ENCODE measurements at regions not wholly inside any gene's neighbourhood (a gene's known extent, or its start where the extent isn't known, plus 50 kb on each side); places are given as distances from the start of the nearest gene placed in this dataset.

DNA sequence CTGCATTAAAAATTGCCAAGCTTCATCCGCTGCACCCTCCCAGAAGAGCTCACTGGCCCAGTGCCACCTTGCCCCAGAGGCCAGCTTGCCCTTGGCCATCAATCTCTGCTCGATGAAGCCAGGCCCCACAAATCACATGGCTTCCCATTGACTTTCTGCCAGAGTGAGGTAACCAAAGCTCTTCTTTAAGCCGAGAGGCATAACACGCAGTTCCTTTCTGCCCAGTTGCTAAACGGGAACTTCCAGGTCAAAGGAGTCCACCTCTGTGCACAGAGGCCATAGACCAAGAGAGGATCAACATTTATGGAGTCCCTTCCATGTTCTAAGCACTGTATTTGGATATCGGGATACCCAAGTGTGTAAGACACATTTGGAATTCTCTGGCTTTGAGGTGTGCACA is 208.8 kb downstream of the KIF4B start:
- no peak for DNase-seq

DNA sequence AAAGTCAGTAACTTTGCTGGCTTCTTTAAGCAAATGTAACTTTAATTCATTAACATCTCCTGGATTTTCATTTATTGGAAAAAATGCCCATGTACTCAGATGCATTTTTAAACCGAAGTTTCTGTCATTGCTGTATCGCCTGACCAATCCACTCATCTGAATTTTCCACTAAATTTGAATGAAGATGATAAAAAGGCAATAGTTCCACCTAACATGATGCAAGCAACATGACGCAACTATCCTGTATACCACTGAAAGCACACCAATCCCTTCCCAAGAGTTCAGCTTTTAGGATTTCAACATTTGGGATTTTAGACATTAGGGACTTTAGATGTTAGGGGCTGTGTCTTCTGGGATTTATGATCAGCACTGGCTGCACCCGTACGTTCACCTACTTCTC is 215.6 kb downstream of the KIF4B start:
- DNase-seq, result no peak

DNA sequence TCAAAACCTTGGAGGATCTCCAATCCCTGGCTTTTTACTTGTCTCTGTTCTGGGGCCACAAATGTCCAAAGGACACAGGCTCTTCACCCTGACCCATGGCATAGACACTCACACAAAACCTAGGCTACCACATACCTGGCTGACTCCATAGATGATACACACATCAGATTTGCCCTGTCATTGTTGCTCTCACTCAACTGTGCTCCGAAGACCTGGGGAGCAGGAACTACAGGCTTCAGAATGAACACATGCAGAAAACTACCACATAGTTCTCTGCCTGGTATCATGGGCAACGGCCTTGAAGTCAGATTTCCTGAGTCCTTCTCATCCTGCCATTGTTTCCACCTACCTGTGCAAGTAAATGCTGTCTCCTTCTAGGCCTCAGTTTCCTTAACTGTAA is 226.2 kb downstream of the KIF4B start:
- no peak for DNase-seq

DNA sequence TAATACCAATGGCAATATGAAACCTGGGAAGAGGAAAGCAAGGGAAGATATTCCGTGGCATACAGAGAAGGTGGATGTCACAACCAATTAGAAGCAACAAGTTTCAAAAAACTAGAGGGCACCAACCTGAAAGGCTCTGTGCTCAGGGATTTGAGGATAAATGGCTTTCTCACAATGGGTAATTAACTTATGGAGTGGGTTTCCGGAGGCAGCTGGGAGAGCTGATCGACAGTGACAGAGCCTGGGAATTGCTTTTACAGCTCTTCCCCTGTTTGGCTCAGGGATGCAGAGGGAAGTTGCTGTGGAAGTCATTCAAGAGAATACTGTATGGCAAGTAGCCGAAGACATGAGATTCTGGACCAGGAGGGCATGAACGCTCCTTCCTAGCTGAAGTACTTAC is 237.0 kb downstream of the KIF4B start:
- DNase-seq, result no peak

DNA sequence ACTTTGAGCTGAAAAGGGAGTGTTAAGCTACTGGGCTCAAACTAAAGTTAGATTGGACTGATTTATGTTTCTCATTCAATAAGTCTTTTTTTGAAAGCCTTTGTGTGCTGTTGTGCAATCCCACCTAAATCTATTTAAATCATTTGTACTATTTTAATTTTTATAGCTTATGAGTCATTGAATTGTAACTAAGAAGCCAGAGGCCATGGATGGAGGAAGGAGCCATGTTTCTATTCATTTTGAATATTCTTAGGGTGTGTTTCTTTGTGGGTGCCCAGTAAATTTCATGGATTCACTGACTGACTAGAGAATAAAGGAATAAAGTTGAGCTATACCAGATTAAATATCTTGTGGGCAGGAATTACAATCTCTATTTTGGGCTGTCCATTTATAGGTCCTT is 238.5 kb downstream of the KIF4B start:
- DNase-seq, result no peak

DNA sequence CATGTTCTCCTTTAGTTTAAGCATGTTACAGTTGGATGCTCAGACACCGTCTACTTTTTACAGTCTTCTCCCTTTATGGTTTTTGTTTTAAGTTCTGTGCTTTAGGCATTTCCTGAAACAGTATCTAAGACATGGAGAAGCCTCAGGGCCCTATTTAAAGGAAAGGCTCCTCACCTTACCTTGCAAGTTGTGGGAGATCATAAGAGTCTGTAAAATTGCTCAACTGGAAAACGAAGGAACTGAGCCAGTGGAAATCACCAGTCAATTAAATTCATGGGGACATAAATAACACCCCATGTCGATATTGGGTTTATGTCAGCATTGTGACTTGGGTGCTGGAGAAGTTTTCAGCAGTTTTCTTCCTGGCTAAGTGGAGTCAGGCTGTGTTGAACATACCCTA is 239.2 kb downstream of the KIF4B start:
- DNase-seq, result no peak

DNA sequence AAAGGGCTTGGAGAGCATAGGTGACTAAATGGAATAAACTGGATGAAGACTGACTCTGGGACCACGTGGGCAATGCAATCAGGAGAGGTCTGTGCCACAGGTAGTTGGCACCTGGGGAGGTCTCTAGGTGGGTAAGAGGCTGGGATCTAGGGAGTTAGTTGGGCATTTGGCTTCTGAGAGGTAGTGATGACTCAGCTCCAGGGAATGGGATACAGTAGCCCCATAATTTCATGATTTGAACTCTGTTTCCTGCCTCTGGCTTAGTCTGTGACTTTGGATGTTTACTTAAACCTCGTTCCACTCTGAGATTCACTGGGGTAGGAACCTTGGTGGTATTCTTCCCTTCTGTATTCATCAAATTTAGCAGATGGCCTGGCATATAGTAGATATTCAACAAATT is 240.8 kb downstream of the KIF4B start:
- no peak for DNase-seq

DNA sequence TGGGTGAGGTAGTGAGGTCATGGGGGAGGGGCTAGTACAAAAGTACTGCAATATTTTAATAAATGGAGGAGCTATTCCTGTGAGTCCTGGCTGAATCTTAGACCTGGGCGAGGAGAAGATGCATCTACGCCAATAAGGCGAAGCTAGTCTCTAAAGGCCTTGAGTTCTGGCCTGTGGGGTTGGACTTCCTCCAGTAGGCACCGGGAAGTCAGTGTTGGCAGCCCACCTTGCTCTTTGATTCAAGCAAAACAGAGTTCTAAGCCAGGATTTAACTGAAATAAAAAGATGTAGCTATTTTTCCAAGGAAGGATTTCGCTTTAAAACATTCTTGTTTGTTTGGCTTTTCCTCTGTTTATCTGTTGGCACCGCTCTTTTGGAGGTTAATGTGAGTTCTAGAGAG is 244.6 kb downstream of the KIF4B start:
- no peak for DNase-seq

DNA sequence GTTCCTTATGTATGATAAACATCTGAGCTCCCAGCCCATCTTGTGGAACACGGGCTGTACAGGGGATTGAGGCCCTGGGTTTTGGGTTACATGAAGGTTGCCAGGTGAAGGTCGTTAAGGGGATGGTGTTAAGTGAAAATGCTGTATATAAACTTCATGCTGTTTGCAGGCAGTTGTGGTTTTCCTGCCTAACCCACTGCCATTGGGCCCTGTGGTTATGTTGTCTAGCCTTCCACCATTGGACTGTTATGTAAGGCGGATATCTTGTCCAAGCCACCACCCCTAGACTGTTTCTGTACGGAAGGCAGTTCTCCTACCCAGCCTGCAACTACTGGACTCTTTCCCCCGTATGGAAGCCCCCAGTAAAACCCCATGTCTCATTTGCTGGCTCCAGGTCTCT is 246.1 kb downstream of the KIF4B start:
- DNase-seq, result no peak

DNA sequence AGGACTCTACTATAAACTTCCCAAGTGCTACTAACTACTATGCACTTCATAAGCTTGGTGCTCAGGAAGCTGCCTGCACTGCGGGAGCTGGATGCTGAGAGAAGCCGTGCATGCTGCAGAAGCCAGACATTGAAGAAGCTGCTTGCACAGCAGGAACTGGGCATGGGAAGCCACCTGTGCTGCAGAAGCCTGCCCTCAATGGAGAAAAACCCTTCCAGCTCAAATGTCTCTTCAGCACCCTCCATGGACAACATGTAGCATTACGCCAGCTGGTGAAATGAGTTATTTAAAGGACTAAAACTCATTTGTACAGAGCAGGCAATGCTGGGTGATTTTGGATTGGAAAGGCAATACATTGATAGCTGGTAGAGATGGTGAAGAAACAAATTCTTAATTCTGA is 247.2 kb downstream of the KIF4B start:
- DNase-seq, result no peak

DNA sequence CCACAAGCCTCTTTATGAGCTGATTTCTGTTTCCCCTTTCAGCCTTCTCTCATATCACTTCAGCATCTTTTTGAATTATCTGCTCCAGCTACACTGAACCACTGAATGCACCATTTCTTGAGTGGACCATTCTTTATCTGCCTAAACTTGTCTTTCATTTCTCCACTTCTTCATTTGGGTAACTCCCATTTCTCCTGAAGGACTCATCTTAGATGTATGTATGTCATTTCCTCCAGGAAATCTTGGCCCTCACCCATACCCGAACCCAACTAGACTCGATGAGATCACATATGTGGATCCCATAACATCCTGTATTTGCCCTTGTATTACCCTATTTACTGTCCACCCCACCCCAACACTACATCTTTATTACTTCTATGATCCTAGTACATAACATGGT is 249.8 kb downstream of the KIF4B start:
- DNase-seq, result no peak

DNA sequence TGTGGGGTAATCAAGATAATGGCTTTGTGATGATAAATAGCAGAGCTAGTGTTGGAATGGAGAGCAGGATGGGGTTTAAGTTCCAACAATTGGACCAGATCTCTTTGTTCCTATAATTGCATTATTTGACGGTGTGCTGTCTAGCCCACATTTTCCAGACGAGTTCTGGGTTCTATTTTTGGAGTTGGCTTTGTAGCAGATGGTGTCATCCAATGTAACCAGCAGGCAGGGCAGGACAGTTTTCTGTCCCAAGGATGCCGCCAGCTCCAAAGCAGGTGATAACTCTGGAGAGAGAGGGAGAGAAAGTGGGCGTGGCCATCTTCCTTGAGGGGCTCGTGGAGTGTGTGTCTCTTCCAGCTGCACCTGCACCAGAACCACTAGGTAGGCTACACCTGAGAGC is 251.3 kb downstream of the KIF4B start:
- DNase-seq, result no peak

DNA sequence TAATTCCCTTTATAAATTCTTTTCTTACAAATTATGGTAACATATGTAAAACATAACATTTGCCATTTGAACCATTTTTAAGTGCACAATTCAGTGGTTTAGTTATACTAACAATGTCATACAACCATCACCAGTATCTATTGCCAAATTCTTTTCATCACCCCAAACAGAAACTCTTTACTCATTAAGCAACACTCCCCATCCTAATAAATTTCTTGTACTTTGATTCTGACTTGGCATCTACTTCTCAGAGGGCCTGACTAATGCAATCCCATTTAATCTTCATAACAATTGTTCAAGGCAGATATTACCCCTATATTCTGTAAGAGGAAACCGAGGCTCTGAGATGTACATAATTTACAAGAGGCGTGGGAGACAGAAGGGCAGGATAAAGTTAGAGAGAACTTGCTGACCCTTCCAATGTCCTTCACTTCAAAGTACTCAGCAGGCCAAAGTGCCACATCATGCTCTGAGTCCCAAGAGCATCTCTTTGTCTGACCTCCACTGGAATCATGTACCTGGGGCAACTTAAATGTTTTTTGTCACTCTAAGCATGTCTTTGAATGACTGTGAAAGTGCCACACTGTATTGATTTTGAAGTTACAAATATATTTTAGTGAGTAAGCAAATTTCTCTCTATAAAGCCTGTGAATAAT is 255.3 kb downstream of the KIF4B start:
- DNase-seq, result no peak

DNA sequence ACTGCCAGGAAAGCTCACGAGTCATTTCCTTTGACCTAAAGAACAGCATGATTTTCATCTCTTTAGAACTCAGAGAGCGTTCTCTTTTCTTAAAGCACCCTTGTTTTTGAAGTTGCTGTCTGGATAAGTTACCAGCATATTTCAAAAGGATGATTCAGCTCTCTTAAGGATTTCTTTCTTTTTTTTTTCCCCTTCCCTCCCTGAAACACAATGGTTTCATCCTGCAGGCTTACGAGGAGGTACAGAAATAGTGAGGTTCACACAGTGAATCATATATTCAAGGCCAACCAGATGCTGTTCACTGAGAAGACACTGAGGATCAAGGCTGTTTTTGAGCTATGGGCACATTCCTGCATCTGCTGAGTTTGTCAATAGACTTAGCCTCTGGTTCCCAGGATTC is 257.2 kb downstream of the KIF4B start:
- DNase-seq, result no peak

DNA sequence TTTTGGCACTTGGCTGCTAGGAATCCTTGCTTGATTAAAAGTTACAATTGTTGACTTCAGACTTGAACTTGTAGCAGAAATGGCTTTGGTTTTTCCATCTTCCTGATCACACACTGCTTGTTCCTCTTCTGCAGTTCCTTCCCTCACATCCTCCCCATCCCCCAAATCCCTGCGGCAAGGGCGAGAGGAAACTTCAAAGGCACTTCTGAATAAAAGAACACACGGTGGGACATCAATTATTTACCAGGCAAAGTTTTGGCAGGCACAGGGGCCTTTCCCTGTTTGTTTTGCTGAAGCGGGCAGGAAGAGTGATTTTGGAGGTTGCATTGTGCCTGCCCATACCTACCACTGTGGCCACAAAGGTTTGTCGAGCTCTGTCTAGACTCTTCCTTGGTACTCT is 260.9 kb downstream of the KIF4B start:
- DNase-seq, result no peak

DNA sequence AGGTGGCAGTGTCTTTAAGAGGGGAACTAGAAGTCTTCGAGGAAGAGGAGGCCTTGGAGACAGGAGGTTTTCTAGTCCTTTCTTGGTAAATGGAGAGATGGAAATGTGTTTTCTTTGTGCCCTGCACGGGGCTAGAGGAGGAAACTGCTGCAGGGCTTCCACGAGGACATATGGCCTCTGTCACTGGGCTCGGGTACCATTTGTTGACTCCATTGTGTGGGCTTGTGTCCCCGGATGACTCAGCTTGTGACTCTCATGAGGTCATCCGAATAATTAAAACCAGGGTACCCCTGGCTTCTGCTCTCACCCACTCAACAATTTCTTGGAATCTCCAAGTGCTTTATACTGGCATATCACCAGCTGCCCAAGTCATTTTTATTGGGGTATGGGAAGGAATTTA is 261.7 kb downstream of the KIF4B start:
- DNase-seq, result no peak

DNA sequence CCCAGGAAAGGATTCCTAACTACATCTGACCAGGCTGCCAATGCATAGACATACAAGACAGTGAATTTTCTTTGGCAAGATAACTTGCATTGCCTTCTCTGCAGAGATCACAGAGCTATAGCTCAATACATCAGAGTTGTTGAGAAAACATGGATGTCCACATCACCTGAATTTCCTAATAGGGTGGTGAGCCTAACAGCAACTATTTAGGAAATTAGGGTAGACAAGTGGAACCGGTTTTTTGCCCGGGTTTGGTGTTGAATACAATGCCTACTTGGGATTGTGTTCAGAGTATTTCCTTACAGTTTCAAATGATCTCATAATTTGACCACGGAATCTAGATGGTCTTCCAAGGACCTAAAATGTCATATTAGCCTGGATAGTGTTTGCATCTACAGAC is 262.7 kb downstream of the KIF4B start:
- no peak for DNase-seq

DNA sequence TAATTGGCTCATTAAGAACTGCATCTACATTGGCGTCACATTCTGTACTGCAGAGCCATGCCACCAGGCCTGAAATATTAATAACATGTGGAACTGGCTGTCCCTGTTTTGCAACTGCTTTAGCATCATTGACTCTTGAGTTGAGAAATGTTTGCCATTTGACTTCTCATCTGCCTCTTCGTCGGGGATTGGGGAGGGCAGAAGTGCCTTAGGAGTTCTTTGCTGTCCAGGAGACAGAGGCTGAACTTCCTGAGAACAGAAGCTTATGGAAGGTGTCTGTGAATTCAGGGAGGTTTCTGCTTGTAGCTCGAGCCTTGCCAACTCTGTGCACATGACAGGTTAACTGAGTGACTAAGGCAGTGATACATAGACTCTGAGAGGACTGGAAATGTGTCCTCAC is 265.0 kb downstream of the KIF4B start:
- DNase-seq, result no peak

DNA sequence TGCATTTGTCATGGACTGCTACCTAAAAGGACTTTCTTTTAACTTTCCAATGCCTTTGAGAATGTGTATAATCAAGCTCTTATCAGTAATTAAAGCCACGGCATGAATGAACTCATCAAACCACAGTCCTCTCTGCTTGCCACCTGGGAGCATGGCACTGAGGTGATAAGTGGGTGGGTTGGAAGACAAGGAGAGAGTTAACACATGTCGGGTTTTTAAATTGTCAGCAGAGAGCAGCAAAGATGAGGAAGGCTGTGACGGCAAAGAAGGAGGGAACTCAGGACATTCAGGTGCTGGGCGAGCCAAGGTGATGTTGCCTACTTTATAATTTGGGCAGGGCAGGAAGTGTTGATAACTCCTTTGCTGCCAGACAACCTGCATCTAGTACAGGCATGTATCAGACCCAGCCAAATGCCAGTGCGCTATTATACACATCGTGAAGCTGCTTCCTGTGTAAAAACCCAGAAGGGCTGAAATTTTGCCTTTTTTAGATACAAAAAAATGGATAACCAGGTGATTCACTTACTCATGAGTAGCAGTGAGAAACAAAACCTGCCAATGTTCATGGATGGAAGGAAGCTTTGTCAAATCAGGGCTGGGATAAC is 269.1 kb downstream of the KIF4B start:
- no peak for DNase-seq

DNA sequence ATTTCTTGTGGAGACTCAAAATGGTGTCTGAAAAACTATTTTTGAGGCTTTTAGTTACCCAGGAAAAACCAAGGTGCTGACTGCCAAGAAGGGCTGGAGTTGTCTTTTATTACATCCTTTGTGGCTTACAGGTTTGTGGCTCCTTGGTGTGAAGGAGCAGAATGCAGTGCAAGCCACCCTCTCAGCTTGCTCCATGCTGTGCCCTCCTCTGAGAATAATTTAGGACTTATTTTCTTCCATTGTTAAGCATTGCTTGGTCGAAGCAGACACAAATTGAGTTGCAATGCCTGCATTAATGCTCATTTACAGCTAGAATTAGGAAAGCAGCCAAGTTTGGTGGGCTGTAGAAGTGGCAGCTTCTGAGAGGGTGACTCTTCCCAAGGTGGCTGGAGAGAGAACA is 272.2 kb downstream of the KIF4B start:
- DNase-seq, result no peak

DNA sequence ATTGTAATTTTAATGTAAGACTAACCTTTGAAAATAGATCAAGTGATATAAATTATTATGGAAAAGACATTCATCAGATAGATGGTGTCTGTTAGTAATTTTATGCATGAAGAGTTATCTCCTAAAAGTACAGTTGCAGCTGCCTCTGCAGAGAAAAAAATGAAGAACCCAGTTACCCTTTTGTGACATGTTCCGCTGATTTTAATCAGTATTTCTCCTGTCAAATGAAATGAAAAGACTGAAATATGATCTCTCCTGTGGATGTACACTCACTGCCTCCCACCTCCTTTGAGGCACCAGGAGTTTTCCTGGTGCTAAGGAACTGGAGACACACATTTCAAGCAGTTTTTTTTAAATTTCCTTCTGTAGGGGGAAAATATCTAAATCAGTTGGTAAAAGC is 277.4 kb downstream of the KIF4B start:
- DNase-seq, result no peak

DNA sequence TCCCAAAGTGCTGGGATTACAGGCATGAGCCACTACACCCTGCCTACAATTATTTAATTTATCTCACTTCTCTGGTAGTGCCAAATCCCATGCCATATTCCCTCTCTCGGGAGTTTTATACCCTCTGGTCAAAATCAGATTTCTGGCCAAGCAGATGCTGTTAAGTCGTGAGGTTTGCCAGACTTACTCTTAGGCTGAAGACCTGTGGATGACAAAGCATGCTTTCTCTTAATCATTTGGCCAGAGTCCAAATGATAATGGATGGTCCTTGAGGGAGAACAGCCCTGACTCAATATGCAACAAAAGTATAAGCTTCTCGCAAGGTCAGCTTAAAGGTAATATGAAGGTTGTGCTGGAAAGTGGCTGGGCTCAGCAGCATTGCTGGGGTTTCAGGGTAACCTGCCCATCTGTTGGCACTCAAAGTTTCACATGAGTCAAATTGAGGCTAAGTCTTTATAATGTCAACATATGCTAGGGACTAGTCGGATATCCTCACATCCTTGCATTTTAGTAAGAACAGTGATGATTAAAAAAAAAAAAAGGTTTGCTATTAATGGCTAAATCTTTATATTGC is 280.1 kb downstream of the KIF4B start:
- DNase-seq, result no peak

DNA sequence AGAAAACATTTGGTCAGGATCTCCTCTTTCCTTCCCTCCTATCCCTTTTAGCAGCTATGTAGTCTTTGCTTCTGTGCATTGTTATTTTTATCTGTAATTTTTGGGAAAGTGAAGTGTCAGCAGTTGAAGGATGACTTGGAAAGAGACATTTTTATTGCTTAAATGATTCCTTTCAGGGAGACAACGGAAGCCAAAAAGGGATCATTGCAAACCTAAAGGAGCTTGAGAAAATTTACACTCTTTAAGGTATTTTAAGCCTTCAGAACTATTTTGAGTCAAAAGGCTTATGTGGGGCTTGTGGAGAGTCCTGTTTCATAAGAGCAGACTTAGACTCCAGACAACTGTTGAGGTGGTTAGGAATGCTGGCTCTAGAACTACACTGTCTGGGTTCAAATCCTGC is 281.6 kb downstream of the KIF4B start:
- no peak for DNase-seq

DNA sequence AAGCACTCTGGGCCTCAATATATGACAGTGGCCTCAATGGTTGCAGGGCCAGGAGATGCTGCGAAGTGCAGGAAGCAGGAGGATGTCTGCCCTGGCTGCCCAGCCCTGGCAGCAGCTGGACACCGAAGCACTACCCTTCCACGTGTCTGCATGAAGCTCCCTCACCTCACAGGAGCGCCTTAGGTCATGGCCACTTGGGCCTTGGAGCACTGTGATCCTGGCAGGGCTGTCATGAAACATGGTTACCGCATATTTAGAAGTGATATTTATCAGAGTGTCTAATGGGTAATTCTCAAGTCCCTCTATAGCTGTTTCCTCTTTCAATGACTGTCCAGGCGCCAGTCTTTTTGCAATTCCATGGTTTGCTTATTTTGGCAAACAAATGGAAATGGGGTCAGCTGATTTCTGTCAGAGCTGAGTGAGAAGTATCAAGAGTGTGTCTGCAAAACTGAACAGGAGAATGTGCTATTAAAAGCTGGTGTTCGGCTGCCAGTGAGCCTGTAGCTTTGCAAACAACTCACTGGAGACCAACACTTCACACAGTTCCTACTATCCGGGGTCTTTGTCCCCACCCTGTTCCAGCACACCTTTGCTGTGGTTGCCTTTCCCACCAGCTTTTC is 285.9 kb downstream of the KIF4B start:
- no peak for DNase-seq

DNA sequence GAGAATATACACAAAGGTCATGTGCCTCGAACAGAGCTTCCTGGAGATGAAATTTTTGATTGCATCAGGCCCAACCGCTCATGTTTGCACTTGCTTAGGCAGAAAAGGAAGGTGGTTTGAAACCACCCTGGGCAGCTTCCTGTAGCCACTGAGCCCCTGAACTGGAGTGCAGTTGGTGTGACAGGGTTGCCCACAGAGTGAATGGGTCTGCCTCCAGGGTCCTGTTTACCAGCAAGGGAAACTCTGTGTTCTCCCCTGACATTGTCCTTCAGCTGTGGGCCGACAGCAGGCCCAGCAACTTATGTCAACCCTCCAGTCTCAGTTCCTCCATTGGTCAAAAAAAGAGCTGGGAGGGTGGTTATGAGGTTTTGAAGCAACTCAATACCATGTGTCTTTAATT is 289.6 kb downstream of the KIF4B start:
- no peak for DNase-seq
